GM21360 (cell line): ENCODE measurements at regions not wholly inside any gene's neighbourhood (a gene's known extent, or its start where the extent isn't known, plus 50 kb on each side); places are given as distances from the start of the nearest gene placed in this dataset.
"Not testable (repeated sequence)": the region's sequence is repeated elsewhere in the genome, so short reads cannot be mapped to it uniquely, and the experiment has no call there.

Source experiments
- ATAC-seq: cut with Tn5 transposase; IDR thresholded peaks from one replicate; pipeline ENCODE4 v1.9.1; 2021; ENCODE audit warnings: mild to moderate bottlenecking, moderate library complexity; ENCODE audit not compliant: unreplicated experiment

GRCh38 chr18:73153271-73153670 is 285.5 kb upstream of the NETO1 start:
- ATAC-seq, result no peak

GRCh38 chr18:73151086-73151485 is 283.3 kb upstream of the NETO1 start:
- ATAC-seq, result no peak

GRCh38 chr18:73150199-73150598 is 282.4 kb upstream of the NETO1 start:
- ATAC-seq, result no peak

GRCh38 chr18:73147590-73147989 is 279.8 kb upstream of the NETO1 start:
- ATAC-seq, result no peak

- ATAC-seq, result no peak
Observed at GRCh38 chr18:73144030-73144429, 276.2 kb upstream of the NETO1 start.

- no peak for ATAC-seq
Observed at GRCh38 chr18:73136134-73136533, 268.3 kb upstream of the NETO1 start.

- ATAC-seq, result no peak
Observed at GRCh38 chr18:73124175-73124574, 256.4 kb upstream of the NETO1 start.

GRCh38 chr18:73121207-73121606 is 253.4 kb upstream of the NETO1 start:
- ATAC-seq, result no peak

- ATAC-seq, result no peak
Observed at GRCh38 chr18:73120626-73121025, 252.8 kb upstream of the NETO1 start.

- no peak for ATAC-seq
Observed at GRCh38 chr18:73119574-73119973, 251.8 kb upstream of the NETO1 start.

- ATAC-seq, result no peak
Observed at GRCh38 chr18:73118121-73118816, 250.5 kb upstream of the NETO1 start.

- ATAC-seq, result no peak
Observed at GRCh38 chr18:73110307-73110706, 242.5 kb upstream of the NETO1 start.

GRCh38 chr18:73101977-73102376 is 234.2 kb upstream of the NETO1 start:
- no peak for ATAC-seq

GRCh38 chr18:73101491-73101890 is 233.7 kb upstream of the NETO1 start:
- ATAC-seq, result not testable (repeated sequence)

GRCh38 chr18:73099759-73100158 is 232.0 kb upstream of the NETO1 start:
- ATAC-seq, result no peak

GRCh38 chr18:73093687-73094250 is 226.0 kb upstream of the NETO1 start:
- ATAC-seq, result no peak

- ATAC-seq, result no peak
Observed at GRCh38 chr18:73088445-73088844, 220.7 kb upstream of the NETO1 start.

- no peak for ATAC-seq
Observed at GRCh38 chr18:73087282-73087977, 219.6 kb upstream of the NETO1 start.

GRCh38 chr18:73079920-73080319 is 212.1 kb upstream of the NETO1 start:
- ATAC-seq, result no peak

- ATAC-seq, result no peak
Observed at GRCh38 chr18:73060666-73061288, 193.0 kb upstream of the NETO1 start.

GRCh38 chr18:73059280-73059679 is 191.5 kb upstream of the NETO1 start:
- no peak for ATAC-seq

- ATAC-seq, result no peak
Observed at GRCh38 chr18:73047688-73048087, 179.9 kb upstream of the NETO1 start.
